ENCODE measurements at regions not wholly inside any gene's neighbourhood (a gene's known extent, or its start where the extent isn't known, plus 50 kb on each side); places are given as distances from the start of the nearest gene placed in this dataset.
"Not testable (repeated sequence)": the region's sequence is repeated elsewhere in the genome, so short reads cannot be mapped to it uniquely, and the experiment has no call there.

GRCh38 chr7:22066522-22066921, 120.8 kb upstream of the CDCA7L start:
- no peak for DNase-seq

- no peak for DNase-seq
Measured at GRCh38 chr7:22064816-22065215, 119.1 kb upstream of the CDCA7L start.

GRCh38 chr7:22061775-22062174, 116.1 kb upstream of the CDCA7L start:
- no peak for DNase-seq

- no peak for DNase-seq
Measured at GRCh38 chr7:22060863-22061262, 115.2 kb upstream of the CDCA7L start.

GRCh38 chr7:22060197-22060596, 114.5 kb upstream of the CDCA7L start:
- no peak for DNase-seq

GRCh38 chr7:22055226-22055625, 109.5 kb upstream of the CDCA7L start:
- DNase-seq: no peak

- DNase-seq: no peak
Measured at GRCh38 chr7:22052674-22053365, 107.1 kb upstream of the CDCA7L start.

GRCh38 chr7:22051886-22052673, 106.4 kb upstream of the CDCA7L start:
- no peak for DNase-seq

GRCh38 chr7:22049766-22050500, 104.2 kb upstream of the CDCA7L start:
- DNase-seq: no peak

- DNase-seq: no peak
Measured at GRCh38 chr7:22043367-22043766, 97.7 kb upstream of the CDCA7L start.

GRCh38 chr7:22040923-22041595, 95.4 kb upstream of the CDCA7L start:
- DNase-seq: no peak

- no peak for DNase-seq
Measured at GRCh38 chr7:22039670-22040069, 94.0 kb upstream of the CDCA7L start.

GRCh38 chr7:22032356-22032755, 86.7 kb upstream of the CDCA7L start:
- DNase-seq: not testable (repeated sequence)

- DNase-seq: not testable (repeated sequence)
Measured at GRCh38 chr7:22028656-22029055, 83.0 kb upstream of the CDCA7L start.

GRCh38 chr7:22027475-22027874, 81.8 kb upstream of the CDCA7L start:
- DNase-seq: no peak

- no peak for DNase-seq
Measured at GRCh38 chr7:22025983-22026382, 80.3 kb upstream of the CDCA7L start.

- no peak for DNase-seq
Measured at GRCh38 chr7:22025075-22025474, 79.4 kb upstream of the CDCA7L start.

GRCh38 chr7:22019931-22020330, 74.2 kb upstream of the CDCA7L start:
- DNase-seq: no peak

GRCh38 chr7:22016507-22016906, 70.8 kb upstream of the CDCA7L start:
- DNase-seq: no peak

- no peak for DNase-seq
Measured at GRCh38 chr7:22013711-22014110, 68.0 kb upstream of the CDCA7L start.

GRCh38 chr7:22008683-22009082, 63.0 kb upstream of the CDCA7L start:
- DNase-seq: no peak

GRCh38 chr7:22008087-22008486, 62.4 kb upstream of the CDCA7L start:
- DNase-seq: no peak

- no peak for DNase-seq
Measured at GRCh38 chr7:22005151-22005550, 59.5 kb upstream of the CDCA7L start.
